ENCODE measurements at regions not wholly inside any gene's neighbourhood (a gene's known extent, or its start where the extent isn't known, plus 50 kb on each side); places are given as distances from the start of the nearest gene placed in this dataset.

- TF ChIP-seq CTCF (IDR thresholded peaks at IDR 0.05; ENCODE audit: insufficient read depth, low read depth, low read length, missing control alignments): no peak
- DNase-seq (ENCODE audit: low read depth): no peak
- H3K4me3 ChIP-seq (ENCODE audit: low read length): no peak overlapping the region
These were observed 168.5 kb upstream of the NUDT6 start for GRCh38 chr4:123090886-123091285.

GRCh38 chr4:123092586-123092985 lies 170.2 kb upstream of the NUDT6 start:
- TF ChIP-seq CTCF (IDR thresholded peaks at IDR 0.05; ENCODE audit: insufficient read depth, low read depth, low read length, missing control alignments): no peak
- no peak for DNase-seq (ENCODE audit: low read depth)
- H3K4me3 ChIP-seq (ENCODE audit: low read length): no peak overlapping the region

GRCh38 chr4:123093236-123093635 lies 170.8 kb upstream of the NUDT6 start:
- no peak overlapping the region for H3K4me3 ChIP-seq (ENCODE audit: low read length)
- no peak for TF ChIP-seq CTCF (IDR thresholded peaks at IDR 0.05; ENCODE audit: insufficient read depth, low read depth, low read length, missing control alignments)
- no peak for DNase-seq (ENCODE audit: low read depth)

- DNase-seq (ENCODE audit: low read depth): peak; percentile 48
- H3K4me3 ChIP-seq (ENCODE audit: low read length): no peak overlapping the region
- peak; percentile 52 for TF ChIP-seq CTCF (IDR thresholded peaks at IDR 0.05; ENCODE audit: insufficient read depth, low read depth, low read length, missing control alignments)
These were observed 173.6 kb upstream of the NUDT6 start for GRCh38 chr4:123096038-123096437.

GRCh38 chr4:123102897-123103471 lies 180.6 kb upstream of the NUDT6 start:
- peak; percentile 51 for DNase-seq (ENCODE audit: low read depth)
- no peak overlapping the region for H3K4me3 ChIP-seq (ENCODE audit: low read length)
- peak; percentile 58 for TF ChIP-seq CTCF (IDR thresholded peaks at IDR 0.05; ENCODE audit: insufficient read depth, low read depth, low read length, missing control alignments)

- no peak for DNase-seq (ENCODE audit: low read depth)
- TF ChIP-seq CTCF (IDR thresholded peaks at IDR 0.05; ENCODE audit: insufficient read depth, low read depth, low read length, missing control alignments): no peak
- H3K4me3 ChIP-seq (ENCODE audit: low read length): no peak overlapping the region
These were observed 182.1 kb upstream of the NUDT6 start for GRCh38 chr4:123104310-123105025.

GRCh38 chr4:123105026-123105420 lies 182.6 kb upstream of the NUDT6 start:
- TF ChIP-seq CTCF (IDR thresholded peaks at IDR 0.05; ENCODE audit: insufficient read depth, low read depth, low read length, missing control alignments): no peak
- H3K4me3 ChIP-seq (ENCODE audit: low read length): no peak overlapping the region
- DNase-seq (ENCODE audit: low read depth): no peak

Data from epithelial cell of esophagus (primary cell).